SK-N-SH (cell line): ENCODE measurements at regions not wholly inside any gene's neighbourhood (a gene's known extent, or its start where the extent isn't known, plus 50 kb on each side); places are given as distances from the start of the nearest gene placed in this dataset.

Source experiments
- CTCF ChIP-seq: fragments of 200-600 bp; sonication (generic); IDR thresholded peaks from 2 replicates; pipeline ENCODE4 v1.6.1; 2017; ENCODE audit warnings: antibody characterized with exemption, mild to moderate bottlenecking, moderate library complexity
- ELF1 ChIP-seq: IDR thresholded peaks from 2 replicates; pipeline ENCODE4 v1.4.0; 2012
- EZH2phosphoT487 ChIP-seq: fragments of 200-600 bp; sonication (generic); IDR thresholded peaks from 2 replicates; pipeline ENCODE4 v1.6.1; 2017; ENCODE audit warnings: low read depth, mixed run types, mild to moderate bottlenecking, antibody characterized with exemption, moderate library complexity, borderline replicate concordance
- JUND ChIP-seq: IDR thresholded peaks from 2 replicates; pipeline ENCODE4 v1.4.0; 2012
- POLR2AphosphoS5 ChIP-seq: IDR thresholded peaks from 2 replicates; pipeline ENCODE4 v1.6.1; 2012; ENCODE audit warnings: low read depth, low read length
- REST ChIP-seq: IDR thresholded peaks from 2 replicates; pipeline ENCODE4 v1.6.1; 2012; ENCODE audit warnings: mild to moderate bottlenecking, low read depth, low read length, moderate library complexity
- RFX5 ChIP-seq: IDR thresholded peaks from 2 replicates; pipeline ENCODE4 v1.6.1; 2012; ENCODE audit warnings: mild to moderate bottlenecking, improper control_type of control experiment, low read length

- TF ChIP-seq CTCF (no peak), RFX5 (no peak), ELF1 (no peak), REST (no peak), JUND (no peak), EZH2phosphoT487 (no peak), POLR2AphosphoS5 (no peak)
Measured at GRCh38 chr1:29999595-29999994, 723.8 kb downstream of the MATN1 start.
